Gastrocnemius medialis (tissue), 4 donors: ENCODE measurements at regions not wholly inside any gene's neighbourhood (a gene's known extent, or its start where the extent isn't known, plus 50 kb on each side); places are given as distances from the start of the nearest gene placed in this dataset.

Experiments
- ATAC-seq, 2 donors: fragments of 150-250 bp; one replicate each; pipeline ENCODE4 v1.9.1; 2016
- DNase-seq, 2 donors: peaks; one replicate each; pipeline ENCODE4 v3.0.0-alpha.2; 2019
- H3K27ac ChIP-seq, 4 donors: fragments of 200-600 bp; sonication (generic); 1 replicate in 1 of 4; 2 replicates in 3 of 4; pipeline ENCODE4 v1.5.1; 2016 to 2018; ENCODE audit warnings: mild to moderate bottlenecking in 2 of 4, moderate library complexity in 1 of 4
- H3K27me3 ChIP-seq, 3 donors: fragments of 200-600 bp; sonication (generic) in 2 of 3; 1 replicate in 1 of 3; 2 replicates in 2 of 3; pipeline versions ENCODE4 v1.5.1 to v1.6.0; 2016 to 2019; ENCODE audit warnings: mild to moderate bottlenecking in 1 of 3, moderate library complexity in 1 of 3
- H3K36me3 ChIP-seq, 2 donors: fragments of 200-600 bp; sonication (generic) in 1 of 2; one replicate each; pipeline ENCODE4 v1.5.1; 2017 to 2018
- H3K4me1 ChIP-seq, 2 donors: fragments of 200-600 bp; sonication (generic) in 1 of 2; one replicate each; pipeline ENCODE4 v1.5.1; 2016 to 2017; ENCODE audit warnings: mild to moderate bottlenecking in 2 of 2
- H3K4me3 ChIP-seq, 4 donors: fragments of 200-600 bp; sonication (generic) in 3 of 4; 1 replicate in 1 of 4; 2 replicates in 3 of 4; pipeline ENCODE4 v1.5.1; 2016 to 2019; ENCODE audit warnings: mild to moderate bottlenecking in 2 of 4
- H3K9me3 ChIP-seq, 3 donors: fragments of 200-600 bp; sonication (generic) in 2 of 3; 1 replicate in 1 of 3; 2 replicates in 2 of 3; pipeline ENCODE4 v1.5.1; 2016 to 2019
- POLR2A ChIP-seq, 2 donors: fragments of 450-650 bp; IDR thresholded peaks; one replicate each; pipeline ENCODE4 v1.6.1; 2017; ENCODE audit warnings: antibody characterized with exemption in 2 of 2, mild to moderate bottlenecking in 2 of 2, moderate library complexity in 2 of 2
- in situ Hi-C, 4 donors: fragments of 200-750 bp; cut with MboI; loops; one replicate each; pipeline versions ENCODE4 v1.15.0 to v1.8.0; 2017; ENCODE audit warnings: low sequenced_read_pairs in 4 of 4
- intact Hi-C: fragments of 100-400 bp; cut with DNase I; formaldehyde crosslinking; loops from one replicate; pipeline ENCODE4 v1.15.1; 2023; ENCODE audit warnings: low total_unique reads
- TF ChIP-seq, protein P1 (sequence below), 5 experiments: fragments of 450-650 bp in 3 of 5; fragments of 200-600 bp in 2 of 5; sonication (generic) in 2 of 5; IDR thresholded peaks in 4 of 5; conservative IDR thresholded peaks in 1 of 5; 1 replicate in 4 of 5; 2 replicates in 1 of 5; pipeline ENCODE4 v1.5.1; 2016 to 2019; ENCODE audit warnings: antibody characterized with exemption in 5 of 5, mild to moderate bottlenecking in 3 of 5, moderate library complexity in 3 of 5

- no peaks in the 10 kb centered on the region for H3K36me3 ChIP-seq
- DNase-seq (no peak), ATAC-seq (no peak)
- intact Hi-C loops = no loop called here
- in situ Hi-C loops = loop anchor here in 2 of 4 donors (10.0 kb wide), 1 partner anchor 52 kb away; no protein-coding TSS in a partner anchor
- no peak overlapping the region for H3K4me3 ChIP-seq
- H3K9me3 ChIP-seq = no peaks in the 10 kb centered on the region
- no peak for TF ChIP-seq POLR2A (IDR thresholded peaks at IDR 0.05)
- TF ChIP-seq, protein P1, sequence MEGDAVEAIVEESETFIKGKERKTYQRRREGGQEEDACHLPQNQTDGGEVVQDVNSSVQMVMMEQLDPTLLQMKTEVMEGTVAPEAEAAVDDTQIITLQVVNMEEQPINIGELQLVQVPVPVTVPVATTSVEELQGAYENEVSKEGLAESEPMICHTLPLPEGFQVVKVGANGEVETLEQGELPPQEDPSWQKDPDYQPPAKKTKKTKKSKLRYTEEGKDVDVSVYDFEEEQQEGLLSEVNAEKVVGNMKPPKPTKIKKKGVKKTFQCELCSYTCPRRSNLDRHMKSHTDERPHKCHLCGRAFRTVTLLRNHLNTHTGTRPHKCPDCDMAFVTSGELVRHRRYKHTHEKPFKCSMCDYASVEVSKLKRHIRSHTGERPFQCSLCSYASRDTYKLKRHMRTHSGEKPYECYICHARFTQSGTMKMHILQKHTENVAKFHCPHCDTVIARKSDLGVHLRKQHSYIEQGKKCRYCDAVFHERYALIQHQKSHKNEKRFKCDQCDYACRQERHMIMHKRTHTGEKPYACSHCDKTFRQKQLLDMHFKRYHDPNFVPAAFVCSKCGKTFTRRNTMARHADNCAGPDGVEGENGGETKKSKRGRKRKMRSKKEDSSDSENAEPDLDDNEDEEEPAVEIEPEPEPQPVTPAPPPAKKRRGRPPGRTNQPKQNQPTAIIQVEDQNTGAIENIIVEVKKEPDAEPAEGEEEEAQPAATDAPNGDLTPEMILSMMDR (IDR thresholded peaks at IDR 0.05 in 4 of 5, conservative IDR thresholded peaks at IDR 0.05 in 1 of 5) = no peak
- H3K27ac ChIP-seq = peak overlapping the region; percentile 44 to 99 (median 56)
- H3K27me3 ChIP-seq = no peaks in the 10 kb centered on the region
- peaks cover 46 to 60% of the 10 kb centered on the region in 2 donors for H3K4me1 ChIP-seq
Measured at GRCh38 chr5:134462761-134463160, 51.1 kb upstream of the CDKN2AIPNL start.

GRCh38 chr5:134462047-134462575 is 50.4 kb upstream of the CDKN2AIPNL start:
- H3K9me3 ChIP-seq = no peaks in the 10 kb centered on the region
- in situ Hi-C loops = loop anchor here in 2 of 4 donors (10.0 kb wide), 1 partner anchor 53 kb away; no protein-coding TSS in a partner anchor
- H3K4me1 ChIP-seq = peaks cover 43 to 55% of the 10 kb centered on the region in 2 donors
- ATAC-seq = no peak
- H3K4me3 ChIP-seq = no peak overlapping the region
- DNase-seq = no peak
- H3K27ac ChIP-seq = peak overlapping the region; percentile 44 to 99 (median 56)
- no peaks in the 10 kb centered on the region for H3K27me3 ChIP-seq
- TF ChIP-seq POLR2A (IDR thresholded peaks at IDR 0.05) = no peak
- TF ChIP-seq, protein P1 (IDR thresholded peaks at IDR 0.05 in 4 of 5, conservative IDR thresholded peaks at IDR 0.05 in 1 of 5) = no peak
- intact Hi-C loops = no loop called here
- H3K36me3 ChIP-seq = no peaks in the 10 kb centered on the region
